PC-9 (cell line): ENCODE measurements at regions not wholly inside any gene's neighbourhood (a gene's known extent, or its start where the extent isn't known, plus 50 kb on each side); places are given as distances from the start of the nearest gene placed in this dataset.
A peak's percentile ranks its signal among the peaks of the same experiment; 100 is the strongest.

Experiments
- BruUV-seq: library from RNA; stranded (reverse); fragments of 400-500 nt; replicated peaks from 2 replicates; lab custom pipeline; 2021; lab: Mats Ljungman, UMichigan
- CTCF ChIA-PET: fragments of 300-600 bp; sonication (Branson Sonifier 250); formaldehyde crosslinking; loops from one replicate; lab custom pipeline; 2022; ENCODE audit warnings: antibody characterized with exemption; lab: Charles Lee
- POLR2A ChIA-PET: fragments of 300-600 bp; sonication (Branson Sonifier 250); formaldehyde crosslinking; loops from one replicate; lab custom pipeline; 2022; ENCODE audit warnings: antibody characterized with exemption; ENCODE audit not compliant: unreplicated experiment; lab: Charles Lee
- DNase-seq, 2 experiments: peaks; one replicate each; pipeline versions ENCODE4 v3.0.0 to v3.0.0-alpha.2; 2015 to 2022; ENCODE audit warnings: mixed read lengths in 1 of 2
- H2AFZ ChIP-seq: fragments of 200-600 bp; sonication (generic); 2 replicates; pipeline ENCODE4 v1.8.1; 2017; ENCODE audit warnings: antibody characterized with exemption
- H3F3A ChIP-seq: fragments of 200-600 bp; sonication (generic); 2 replicates; pipeline ENCODE4 v1.8.1; 2017; ENCODE audit warnings: antibody characterized with exemption, mild to moderate bottlenecking, low read depth; ENCODE audit not compliant: insufficient read depth
- H3K27ac ChIP-seq: fragments of 200-600 bp; sonication (generic); 2 replicates; pipeline ENCODE4 v1.6.1; 2016; ENCODE audit warnings: mixed run types
- H3K27me3 ChIP-seq: fragments of 200-600 bp; sonication (generic); 2 replicates; pipeline ENCODE4 v1.6.1; 2016; ENCODE audit warnings: low read depth, mixed run types; ENCODE audit not compliant: insufficient read depth
- H3K36me3 ChIP-seq: fragments of 200-600 bp; sonication (generic); 2 replicates; pipeline ENCODE4 v1.6.1; 2016; ENCODE audit warnings: low read depth, mixed run types
- H3K4me1 ChIP-seq: fragments of 200-600 bp; sonication (generic); replicated peaks from 2 replicates; pipeline ENCODE4 v1.6.1; 2016; ENCODE audit warnings: mixed run types; ENCODE audit not compliant: insufficient read depth
- H3K4me2 ChIP-seq: fragments of 200-600 bp; sonication (generic); 2 replicates; pipeline ENCODE4 v1.6.1; 2017; ENCODE audit warnings: mixed run types
- H3K4me3 ChIP-seq: fragments of 200-600 bp; sonication (generic); 2 replicates; pipeline ENCODE4 v1.6.1; 2016; ENCODE audit warnings: mixed run types
- H3K79me2 ChIP-seq: fragments of 200-600 bp; sonication (generic); 2 replicates; pipeline ENCODE4 v1.6.1; 2017; ENCODE audit warnings: low read depth, mixed run types
- H3K9me2 ChIP-seq: fragments of 200-600 bp; sonication (generic); 2 replicates; pipeline ENCODE4 v1.8.1; 2017; ENCODE audit warnings: mild to moderate bottlenecking; ENCODE audit not compliant: insufficient read depth
- H3K9me3 ChIP-seq: fragments of 200-600 bp; sonication (generic); 2 replicates; pipeline ENCODE4 v1.8.1; 2016; ENCODE audit warnings: low read depth; ENCODE audit not compliant: insufficient read depth
- H4K20me1 ChIP-seq: fragments of 200-600 bp; sonication (generic); 2 replicates; pipeline ENCODE4 v1.8.1; 2017; ENCODE audit not compliant: insufficient read depth
- CTCF ChIP-seq: fragments of 200-600 bp; sonication (generic); conservative IDR thresholded peaks from 2 replicates; pipeline ENCODE4 v1.6.1; 2017; ENCODE audit warnings: mixed run types, antibody characterized with exemption, mild to moderate bottlenecking, moderate library complexity
- EZH2 ChIP-seq: fragments of 200-600 bp; sonication (generic); IDR thresholded peaks from 2 replicates; pipeline ENCODE4 v1.8.0; 2017; ENCODE audit warnings: antibody characterized with exemption, low read depth
- intact Hi-C: fragments of 100-400 bp; cut with micrococcal nuclease; formaldehyde crosslinking; loops from one replicate; pipeline ENCODE4 v1.10.0; 2022; ENCODE audit not compliant: unreplicated experiment

- Histone ChIP-seq H3F3A (no peaks in the 10 kb centered on the region), H3K4me1 (no peaks in the 10 kb centered on the region), H3K9me2 (no peaks in the 10 kb centered on the region), H3K27ac (no peak overlapping the region), H3K79me2 (no peaks in the 10 kb centered on the region), H3K36me3 (no peaks in the 10 kb centered on the region), H4K20me1 (no peaks in the 10 kb centered on the region), H3K9me3 (no peaks in the 10 kb centered on the region), H3K4me2 (no peak overlapping the region), H2AFZ (no peak overlapping the region), H3K27me3 (no peaks in the 10 kb centered on the region), H3K4me3 (no peak overlapping the region)
- TF ChIP-seq CTCF (no peak), EZH2 (no peak)
- no peak for DNase-seq
- intact Hi-C loops = loop anchor here (5.0 to 10.0 kb wide), 2 partner anchors 199 to 1402 kb away; no protein-coding TSS in a partner anchor
- CTCF ChIA-PET = interaction anchor here (0.6 to 1.3 kb wide), 4 partner anchors 96 to 259 kb away, joined by 3 to 8 read pairs (median 4); no protein-coding TSS in a partner anchor
- no TSS peak for BruUV-seq
- POLR2A ChIA-PET = interaction anchor here (0.6 kb wide), 1 partner anchor 552 kb away, joined by 4 read pairs; no protein-coding TSS in a partner anchor
These were observed 333.3 kb downstream of the HACE1 start for GRCh38 chr6:104526376-104526775.

- Histone ChIP-seq H4K20me1 (no peaks in the 10 kb centered on the region), H3K36me3 (no peaks in the 10 kb centered on the region), H3F3A (no peaks in the 10 kb centered on the region), H3K4me2 (0 out of 2 replicates have a peak overlapping the region, but pooled peaks have one; percentile 4), H3K9me2 (no peaks in the 10 kb centered on the region), H3K27ac (no peak overlapping the region), H3K4me1 (no peaks in the 10 kb centered on the region), H3K79me2 (no peaks in the 10 kb centered on the region), H3K27me3 (no peaks in the 10 kb centered on the region), H3K9me3 (no peaks in the 10 kb centered on the region), H2AFZ (no peak overlapping the region), H3K4me3 (no peak overlapping the region)
- intact Hi-C loops = loop anchor here (2.0 to 10.0 kb wide), 3 partner anchors 198 to 1401 kb away; no protein-coding TSS in a partner anchor
- no TSS peak for BruUV-seq
- CTCF ChIA-PET = interaction anchor here (0.6 kb wide), 2 partner anchors 97 to 243 kb away, joined by 3 to 8 read pairs; no protein-coding TSS in a partner anchor
- TF ChIP-seq EZH2 (no peak), CTCF (peak; percentile 99)
- POLR2A ChIA-PET = interaction anchor here (0.6 kb wide), 1 partner anchor 552 kb away, joined by 4 read pairs; no protein-coding TSS in a partner anchor
- DNase-seq = peak; percentile 58 to 62
These were observed 333.9 kb downstream of the HACE1 start for GRCh38 chr6:104525677-104526322.

- intact Hi-C loops = loop anchor here (10.0 kb wide), 1 partner anchor 1398 kb away; no protein-coding TSS in a partner anchor
- TF ChIP-seq CTCF (no peak), EZH2 (no peak)
- no peaks in the 10 kb centered on the region for H3K4me1 ChIP-seq
- H3K4me2 ChIP-seq = no peak overlapping the region
- POLR2A ChIA-PET = no interaction called here
- no peaks in the 10 kb centered on the region for H3K9me2 ChIP-seq
- H4K20me1 ChIP-seq = no peaks in the 10 kb centered on the region
- H3K27me3 ChIP-seq = no peaks in the 10 kb centered on the region
- H3F3A ChIP-seq = no peaks in the 10 kb centered on the region
- BruUV-seq = no TSS peak
- no peaks in the 10 kb centered on the region for H3K36me3 ChIP-seq
- 0 out of 2 replicates have a peak, but pooled peaks cover 3% of the 10 kb centered on the region for H3K9me3 ChIP-seq
- no peak overlapping the region for H2AFZ ChIP-seq
- H3K79me2 ChIP-seq = no peaks in the 10 kb centered on the region
- H3K4me3 ChIP-seq = no peak overlapping the region
- H3K27ac ChIP-seq = no peak overlapping the region
- DNase-seq = no peak
- CTCF ChIA-PET = no interaction called here
These were observed 337.2 kb downstream of the HACE1 start for GRCh38 chr6:104522533-104522932.
